ENCODE measurements at regions not wholly inside any gene's neighbourhood (a gene's known extent, or its start where the extent isn't known, plus 50 kb on each side); places are given as distances from the start of the nearest gene placed in this dataset.

DNA sequence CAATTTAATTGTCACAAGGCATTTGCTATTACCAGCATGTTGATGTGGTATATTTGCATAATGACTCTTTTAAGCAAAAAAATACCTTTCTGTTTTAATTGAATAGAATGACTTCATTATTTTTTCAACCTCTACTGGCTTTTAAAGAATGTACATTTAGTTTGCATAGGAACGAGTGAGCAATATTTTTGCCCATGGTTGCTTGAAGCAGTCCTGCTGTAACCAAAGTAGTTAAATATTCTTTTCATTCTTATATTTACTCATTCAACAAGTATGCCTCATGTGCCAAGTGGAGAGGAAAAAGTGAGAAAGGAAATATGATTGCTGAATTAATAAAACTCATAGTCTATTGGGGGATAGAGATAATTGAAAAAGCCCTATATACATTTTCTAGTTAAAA is 184.7 kb downstream of the DSEL start:
- no CpG with 5 or more reads among the region's 1 CpG for WGBS, 2 donors (ENCODE audit: extremely low coverage in 2 of 2, insufficient read length in 2 of 2, insufficient replicate concordance in 1 of 2)
- no peak overlapping the region for H3K4me2 ChIP-seq (ENCODE audit: insufficient read depth, low read length, poor library complexity, severe bottlenecking)
- H3K9me3 ChIP-seq (replicated peaks in 1 of 2; ENCODE audit: control insufficient read depth in 2 of 2, insufficient read depth in 1 of 2, low read depth in 1 of 2, low read length in 2 of 2), result no peaks in the 10 kb centered on the region
- no peak overlapping the region for H2BK5ac ChIP-seq (ENCODE audit: low read length)
- H2BK12ac ChIP-seq (ENCODE audit: low read length), result no peak overlapping the region
- no peak overlapping the region for H3K14ac ChIP-seq (ENCODE audit: low read length)
- H3K4me3 ChIP-seq (ENCODE audit: low read length in 2 of 2), result no peak overlapping the region
- no peak overlapping the region for H3K4ac ChIP-seq (ENCODE audit: low read length)
- H3K18ac ChIP-seq (ENCODE audit: low read length), result no peak overlapping the region
- H4K91ac ChIP-seq (ENCODE audit: low read depth, low read length, poor library complexity), result no peak overlapping the region
- H2BK120ac ChIP-seq (ENCODE audit: low read depth, low read length), result no peak overlapping the region
- no peaks in the 10 kb centered on the region for H3K27me3 ChIP-seq (ENCODE audit: control insufficient read depth in 3 of 3, insufficient read depth in 3 of 3, low read depth in 1 of 3, low read length in 3 of 3)
- no peak overlapping the region for H2AK5ac ChIP-seq (ENCODE audit: low read depth, low read length)
- no peak overlapping the region for H3K23ac ChIP-seq (ENCODE audit: low read depth, low read length, poor library complexity)
- no peak overlapping the region for H2BK15ac ChIP-seq (ENCODE audit: low read length)
- no peak overlapping the region for H4K8ac ChIP-seq (ENCODE audit: low read depth, low read length)
- no peaks in the 10 kb centered on the region for H3K4me1 ChIP-seq (ENCODE audit: control insufficient read depth in 2 of 2, insufficient read depth in 1 of 2, low read depth in 1 of 2, low read length in 2 of 2)
- H3K36me3 ChIP-seq (replicated peaks in 1 of 2; ENCODE audit: control insufficient read depth in 2 of 2, insufficient read depth in 2 of 2, low read length in 2 of 2), result no peaks in the 10 kb centered on the region
- DNase-seq (ENCODE audit: low spot score), result no peak
- no peak overlapping the region for H3K27ac ChIP-seq (replicated peaks; ENCODE audit: low read length)
- no peak overlapping the region for H3K9ac ChIP-seq (ENCODE audit: low read depth, low read length, poor library complexity)
- no peak overlapping the region for H2AFZ ChIP-seq (ENCODE audit: low read length)
- no peaks in the 10 kb centered on the region for H3K79me1 ChIP-seq (ENCODE audit: low read depth, low read length)

DNA sequence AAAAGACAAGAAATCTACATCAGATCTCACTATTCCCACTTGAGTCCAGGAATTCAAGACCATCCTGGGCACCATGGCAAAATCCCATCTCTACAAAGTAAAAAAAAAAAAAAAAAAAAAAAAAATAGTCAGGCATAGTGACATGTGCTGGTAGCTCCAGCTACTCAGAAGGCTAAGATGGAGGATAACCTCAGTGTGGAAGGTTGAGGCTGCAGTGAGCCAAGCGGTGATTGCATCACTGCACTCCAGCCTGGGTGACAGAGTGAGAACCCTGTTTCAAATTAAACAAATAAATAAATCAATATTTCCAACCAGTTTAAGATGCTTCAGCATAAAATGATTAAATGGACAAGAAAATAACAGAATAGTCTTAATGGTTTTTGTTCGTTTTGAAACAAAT is 197.4 kb downstream of the DSEL start:
- no peak overlapping the region for H3K23ac ChIP-seq (ENCODE audit: low read depth, low read length, poor library complexity)
- no peak for DNase-seq (ENCODE audit: low spot score)
- no peak overlapping the region for H3K18ac ChIP-seq (ENCODE audit: low read length)
- no CpG with 5 or more reads among the region's 2 CpGs for WGBS, 2 donors (ENCODE audit: extremely low coverage in 2 of 2, insufficient read length in 2 of 2, insufficient replicate concordance in 1 of 2)
- H3K79me1 ChIP-seq (ENCODE audit: low read depth, low read length), result no peaks in the 10 kb centered on the region
- no peak overlapping the region for H2BK12ac ChIP-seq (ENCODE audit: low read length)
- H2BK15ac ChIP-seq (ENCODE audit: low read length), result no peak overlapping the region
- H3K4me2 ChIP-seq (ENCODE audit: insufficient read depth, low read length, poor library complexity, severe bottlenecking), result no peak overlapping the region
- H3K4me1 ChIP-seq (ENCODE audit: control insufficient read depth in 2 of 2, insufficient read depth in 1 of 2, low read depth in 1 of 2, low read length in 2 of 2), result no peaks in the 10 kb centered on the region
- no peak overlapping the region for H2BK5ac ChIP-seq (ENCODE audit: low read length)
- no peak overlapping the region for H3K4me3 ChIP-seq (ENCODE audit: low read length in 2 of 2)
- no peaks in the 10 kb centered on the region for H3K27me3 ChIP-seq (ENCODE audit: control insufficient read depth in 3 of 3, insufficient read depth in 3 of 3, low read depth in 1 of 3, low read length in 3 of 3)
- H2AK5ac ChIP-seq (ENCODE audit: low read depth, low read length), result no peak overlapping the region
- no peak overlapping the region for H3K27ac ChIP-seq (replicated peaks; ENCODE audit: low read length)
- H3K14ac ChIP-seq (ENCODE audit: low read length), result no peak overlapping the region
- H2BK120ac ChIP-seq (ENCODE audit: low read depth, low read length), result no peak overlapping the region
- H4K91ac ChIP-seq (ENCODE audit: low read depth, low read length, poor library complexity), result no peak overlapping the region
- H3K9me3 ChIP-seq (replicated peaks in 1 of 2; ENCODE audit: control insufficient read depth in 2 of 2, insufficient read depth in 1 of 2, low read depth in 1 of 2, low read length in 2 of 2), result no peaks in the 10 kb centered on the region
- no peak overlapping the region for H3K4ac ChIP-seq (ENCODE audit: low read length)
- no peak overlapping the region for H3K9ac ChIP-seq (ENCODE audit: low read depth, low read length, poor library complexity)
- H2AFZ ChIP-seq (ENCODE audit: low read length), result no peak overlapping the region
- no peaks in the 10 kb centered on the region for H3K36me3 ChIP-seq (replicated peaks in 1 of 2; ENCODE audit: control insufficient read depth in 2 of 2, insufficient read depth in 2 of 2, low read length in 2 of 2)
- no peak overlapping the region for H4K8ac ChIP-seq (ENCODE audit: low read depth, low read length)

DNA sequence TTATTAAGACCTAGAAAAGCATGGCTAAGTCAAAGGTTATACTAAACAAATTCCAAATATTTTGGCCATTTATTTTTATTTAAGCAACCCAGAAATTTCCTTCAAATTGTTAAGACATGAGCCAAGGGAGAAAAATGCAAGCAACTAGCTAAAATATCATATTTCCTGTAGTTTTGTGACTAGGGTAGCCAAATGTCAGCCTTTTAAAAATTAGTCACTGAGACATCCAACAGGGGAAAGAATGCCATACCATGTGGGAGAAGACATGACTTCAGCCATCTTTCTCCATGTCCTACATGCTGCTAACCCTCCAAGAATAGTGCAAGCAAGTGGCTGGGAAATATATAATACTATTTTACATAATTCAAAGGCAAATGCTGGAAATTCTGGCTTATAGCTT is 197.9 kb downstream of the DSEL start:
- Histone ChIP-seq H2BK5ac (ENCODE audit: low read length) (no peak overlapping the region), H4K8ac (ENCODE audit: low read depth, low read length) (no peak overlapping the region), H3K4me3 (ENCODE audit: low read length in 2 of 2) (no peak overlapping the region), H4K91ac (ENCODE audit: low read depth, low read length, poor library complexity) (no peak overlapping the region), H3K23ac (ENCODE audit: low read depth, low read length, poor library complexity) (no peak overlapping the region), H3K36me3 (replicated peaks in 1 of 2; ENCODE audit: control insufficient read depth in 2 of 2, insufficient read depth in 2 of 2, low read length in 2 of 2) (no peaks in the 10 kb centered on the region), H3K18ac (ENCODE audit: low read length) (no peak overlapping the region), H2AK5ac (ENCODE audit: low read depth, low read length) (no peak overlapping the region), H2BK120ac (ENCODE audit: low read depth, low read length) (no peak overlapping the region), H3K4me2 (ENCODE audit: insufficient read depth, low read length, poor library complexity, severe bottlenecking) (no peak overlapping the region), H2BK15ac (ENCODE audit: low read length) (no peak overlapping the region), H3K4me1 (ENCODE audit: control insufficient read depth in 2 of 2, insufficient read depth in 1 of 2, low read depth in 1 of 2, low read length in 2 of 2) (no peaks in the 10 kb centered on the region), H2BK12ac (ENCODE audit: low read length) (no peak overlapping the region), H3K79me1 (ENCODE audit: low read depth, low read length) (no peaks in the 10 kb centered on the region), H3K27me3 (ENCODE audit: control insufficient read depth in 3 of 3, insufficient read depth in 3 of 3, low read depth in 1 of 3, low read length in 3 of 3) (no peaks in the 10 kb centered on the region), H2AFZ (ENCODE audit: low read length) (no peak overlapping the region), H3K9ac (ENCODE audit: low read depth, low read length, poor library complexity) (no peak overlapping the region), H3K9me3 (replicated peaks in 1 of 2; ENCODE audit: control insufficient read depth in 2 of 2, insufficient read depth in 1 of 2, low read depth in 1 of 2, low read length in 2 of 2) (no peaks in the 10 kb centered on the region), H3K14ac (ENCODE audit: low read length) (no peak overlapping the region), H3K4ac (ENCODE audit: low read length) (no peak overlapping the region), H3K27ac (replicated peaks; ENCODE audit: low read length) (no peak overlapping the region)
- no peak for DNase-seq (ENCODE audit: low spot score)

DNA sequence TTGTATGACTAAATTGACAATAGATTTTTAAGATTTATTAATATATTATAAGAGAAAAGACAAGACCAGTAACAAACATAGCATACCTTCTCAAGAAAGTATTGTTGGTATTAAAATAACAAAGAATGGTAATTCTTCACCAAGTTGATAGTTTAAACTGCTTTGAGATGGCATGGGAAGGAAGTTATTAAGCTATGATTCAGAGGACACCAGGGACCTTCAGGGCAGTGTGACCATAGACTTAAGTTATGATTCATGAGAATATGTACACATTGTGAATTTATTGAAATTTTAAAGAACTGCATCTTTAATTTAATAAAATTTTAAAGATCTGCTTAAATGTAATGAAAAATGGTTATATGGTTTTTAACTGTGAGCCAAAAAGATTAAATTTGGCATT is 205.7 kb downstream of the DSEL start:
- no peak overlapping the region for H2BK5ac ChIP-seq (ENCODE audit: low read length)
- no peaks in the 10 kb centered on the region for H3K27me3 ChIP-seq (ENCODE audit: control insufficient read depth in 3 of 3, insufficient read depth in 3 of 3, low read depth in 1 of 3, low read length in 3 of 3)
- H3K9me3 ChIP-seq (replicated peaks in 1 of 2; ENCODE audit: control insufficient read depth in 2 of 2, insufficient read depth in 1 of 2, low read depth in 1 of 2, low read length in 2 of 2), result no peaks in the 10 kb centered on the region
- no peaks in the 10 kb centered on the region for H3K4me1 ChIP-seq (ENCODE audit: control insufficient read depth in 2 of 2, insufficient read depth in 1 of 2, low read depth in 1 of 2, low read length in 2 of 2)
- no peak overlapping the region for H3K27ac ChIP-seq (replicated peaks; ENCODE audit: low read length)
- no peak overlapping the region for H3K9ac ChIP-seq (ENCODE audit: low read depth, low read length, poor library complexity)
- no peak overlapping the region for H4K91ac ChIP-seq (ENCODE audit: low read depth, low read length, poor library complexity)
- H3K4me3 ChIP-seq (ENCODE audit: low read length in 2 of 2), result no peak overlapping the region
- no peaks in the 10 kb centered on the region for H3K79me1 ChIP-seq (ENCODE audit: low read depth, low read length)
- no peak overlapping the region for H3K18ac ChIP-seq (ENCODE audit: low read length)
- H2BK12ac ChIP-seq (ENCODE audit: low read length), result no peak overlapping the region
- H2BK120ac ChIP-seq (ENCODE audit: low read depth, low read length), result no peak overlapping the region
- no peak overlapping the region for H2BK15ac ChIP-seq (ENCODE audit: low read length)
- H3K4ac ChIP-seq (ENCODE audit: low read length), result no peak overlapping the region
- no peak overlapping the region for H3K23ac ChIP-seq (ENCODE audit: low read depth, low read length, poor library complexity)
- no peak for DNase-seq (ENCODE audit: low spot score)
- H2AK5ac ChIP-seq (ENCODE audit: low read depth, low read length), result no peak overlapping the region
- no peak overlapping the region for H3K4me2 ChIP-seq (ENCODE audit: insufficient read depth, low read length, poor library complexity, severe bottlenecking)
- H2AFZ ChIP-seq (ENCODE audit: low read length), result no peak overlapping the region
- H3K14ac ChIP-seq (ENCODE audit: low read length), result no peak overlapping the region
- H4K8ac ChIP-seq (ENCODE audit: low read depth, low read length), result no peak overlapping the region
- no peaks in the 10 kb centered on the region for H3K36me3 ChIP-seq (replicated peaks in 1 of 2; ENCODE audit: control insufficient read depth in 2 of 2, insufficient read depth in 2 of 2, low read length in 2 of 2)
